NCI-H1092 treated with DMSO at 0.1 percent for 48 hours (cell line): ENCODE measurements at regions not wholly inside any gene's neighbourhood (a gene's known extent, or its start where the extent isn't known, plus 50 kb on each side); places are given as distances from the start of the nearest gene placed in this dataset.

Experiments
- DNase-seq: peaks from one replicate; lab custom pipeline; 2025; lab: John Stamatoyannopoulos, UW

GRCh38 chr4:19711871-19712270, 539.8 kb upstream of the SLIT2 start:
- no peak for DNase-seq

GRCh38 chr4:19707876-19708275, 543.8 kb upstream of the SLIT2 start:
- no peak for DNase-seq

- no peak for DNase-seq
These were observed 548.3 kb upstream of the SLIT2 start for GRCh38 chr4:19703391-19703790.

GRCh38 chr4:19700992-19701391, 550.7 kb upstream of the SLIT2 start:
- DNase-seq, result no peak

GRCh38 chr4:19698961-19699360, 552.7 kb upstream of the SLIT2 start:
- no peak for DNase-seq

- DNase-seq, result no peak
These were observed 556.9 kb upstream of the SLIT2 start for GRCh38 chr4:19694812-19695211.

GRCh38 chr4:19693936-19694570, 557.7 kb upstream of the SLIT2 start:
- DNase-seq, result no peak

- no peak for DNase-seq
These were observed 562.2 kb upstream of the SLIT2 start for GRCh38 chr4:19689511-19689910.

- DNase-seq, result no peak
These were observed 565.2 kb upstream of the SLIT2 start for GRCh38 chr4:19686456-19686855.

GRCh38 chr4:19684084-19684483, 567.6 kb upstream of the SLIT2 start:
- no peak for DNase-seq

- no peak for DNase-seq
These were observed 568.3 kb upstream of the SLIT2 start for GRCh38 chr4:19683426-19683825.

GRCh38 chr4:19677211-19677610, 574.5 kb upstream of the SLIT2 start:
- DNase-seq, result no peak

GRCh38 chr4:19675172-19675811, 576.4 kb upstream of the SLIT2 start:
- no peak for DNase-seq

GRCh38 chr4:19659101-19659500, 592.6 kb upstream of the SLIT2 start:
- no peak for DNase-seq

GRCh38 chr4:19657856-19658255, 593.8 kb upstream of the SLIT2 start:
- DNase-seq, result no peak

GRCh38 chr4:19655666-19656065, 596.0 kb upstream of the SLIT2 start:
- DNase-seq, result no peak

GRCh38 chr4:19650903-19651864, 600.5 kb upstream of the SLIT2 start:
- DNase-seq, result no peak

- no peak for DNase-seq
These were observed 606.1 kb upstream of the SLIT2 start for GRCh38 chr4:19645589-19645988.

- no peak for DNase-seq
These were observed 615.3 kb upstream of the SLIT2 start for GRCh38 chr4:19636451-19636850.

GRCh38 chr4:19631814-19632213, 619.9 kb upstream of the SLIT2 start:
- no peak for DNase-seq

- DNase-seq, result no peak
These were observed 627.8 kb upstream of the SLIT2 start for GRCh38 chr4:19623866-19624265.

- DNase-seq, result no peak
These were observed 636.5 kb upstream of the SLIT2 start for GRCh38 chr4:19615086-19615689.
